Thyroid gland (tissue), 4 donors: ENCODE measurements at regions not wholly inside any gene's neighbourhood (a gene's known extent, or its start where the extent isn't known, plus 50 kb on each side); places are given as distances from the start of the nearest gene placed in this dataset.
A peak's percentile ranks its signal among the peaks of the same experiment; 100 is the strongest.

Experiments
- DNase-seq, 2 donors: peaks; one replicate each; pipeline ENCODE4 v3.0.0-alpha.2; 2019
- H3K27ac ChIP-seq, 3 donors: fragments of 200-600 bp; sonication (generic); 1 replicate in 2 of 3; 2 replicates in 1 of 3; pipeline ENCODE4 v1.5.1; 2016 to 2019; ENCODE audit warnings: mild to moderate bottlenecking in 1 of 3, moderate library complexity in 1 of 3
- H3K27me3 ChIP-seq: fragments of 200-600 bp; sonication (generic); one replicate; pipeline ENCODE4 v1.5.1; 2019
- H3K36me3 ChIP-seq, 2 donors: fragments of 200-600 bp; sonication (generic); one replicate each; pipeline ENCODE4 v1.5.1; 2016 to 2019
- H3K4me1 ChIP-seq, 2 donors: fragments of 200-600 bp; sonication (generic); one replicate each; pipeline ENCODE4 v1.5.1; 2017 to 2019
- H3K4me3 ChIP-seq, 3 donors: fragments of 200-600 bp; sonication (generic); replicated peaks in 1 of 3; 1 replicate in 2 of 3; 2 replicates in 1 of 3; pipeline ENCODE4 v1.5.1; 2016; ENCODE audit warnings: mild to moderate bottlenecking in 1 of 3
- H3K9me3 ChIP-seq: fragments of 200-600 bp; sonication (generic); one replicate; pipeline ENCODE4 v1.5.1; 2017
- POLR2A ChIP-seq, 2 donors: fragments of 450-650 bp; IDR thresholded peaks; one replicate each; pipeline ENCODE4 v1.6.1; 2017; ENCODE audit warnings: antibody characterized with exemption in 2 of 2, mild to moderate bottlenecking in 2 of 2, moderate library complexity in 1 of 2
- WGBS, 2 donors: methylation state at CpG; one replicate each; pipeline ENCODE4 v1.1.5; 2017; 5-methylcytosine and 5-hydroxymethylcytosine counted together
- intact Hi-C: fragments of 100-400 bp; cut with DNase I; formaldehyde crosslinking; loops from one replicate; pipeline ENCODE4 v1.15.1; 2023
- TF ChIP-seq, protein P1 (sequence below), 6 experiments: fragments of 200-600 bp in 3 of 6; fragments of 450-650 bp in 3 of 6; sonication (generic) in 3 of 6; IDR thresholded peaks; one replicate each; pipeline ENCODE4 v1.5.1; 2016 to 2019; ENCODE audit warnings: antibody characterized with exemption in 6 of 6, mild to moderate bottlenecking in 2 of 6, inconsistent platforms in 1 of 6, moderate library complexity in 1 of 6

DNA sequence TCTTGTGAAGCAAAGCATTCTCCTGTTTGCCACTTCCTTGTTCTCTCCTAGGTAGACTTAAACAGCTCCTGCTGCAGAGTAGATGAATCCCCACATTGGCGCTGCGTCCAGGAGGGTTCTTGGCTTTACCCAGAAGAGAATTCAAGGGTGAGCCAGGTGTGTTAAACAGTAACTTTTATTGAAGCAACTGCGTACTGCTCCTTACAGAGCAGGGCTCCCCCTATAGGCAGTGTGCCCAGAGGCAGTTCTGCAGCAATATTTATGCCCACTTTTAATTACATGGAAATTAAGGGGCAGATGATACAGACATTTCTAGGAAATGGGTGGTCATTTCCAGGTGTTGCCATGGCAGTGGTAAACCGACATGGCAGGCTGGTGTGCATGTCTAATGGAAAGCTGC is 987.6 kb upstream of the RBFOX1 start:
- TF ChIP-seq, protein P1, sequence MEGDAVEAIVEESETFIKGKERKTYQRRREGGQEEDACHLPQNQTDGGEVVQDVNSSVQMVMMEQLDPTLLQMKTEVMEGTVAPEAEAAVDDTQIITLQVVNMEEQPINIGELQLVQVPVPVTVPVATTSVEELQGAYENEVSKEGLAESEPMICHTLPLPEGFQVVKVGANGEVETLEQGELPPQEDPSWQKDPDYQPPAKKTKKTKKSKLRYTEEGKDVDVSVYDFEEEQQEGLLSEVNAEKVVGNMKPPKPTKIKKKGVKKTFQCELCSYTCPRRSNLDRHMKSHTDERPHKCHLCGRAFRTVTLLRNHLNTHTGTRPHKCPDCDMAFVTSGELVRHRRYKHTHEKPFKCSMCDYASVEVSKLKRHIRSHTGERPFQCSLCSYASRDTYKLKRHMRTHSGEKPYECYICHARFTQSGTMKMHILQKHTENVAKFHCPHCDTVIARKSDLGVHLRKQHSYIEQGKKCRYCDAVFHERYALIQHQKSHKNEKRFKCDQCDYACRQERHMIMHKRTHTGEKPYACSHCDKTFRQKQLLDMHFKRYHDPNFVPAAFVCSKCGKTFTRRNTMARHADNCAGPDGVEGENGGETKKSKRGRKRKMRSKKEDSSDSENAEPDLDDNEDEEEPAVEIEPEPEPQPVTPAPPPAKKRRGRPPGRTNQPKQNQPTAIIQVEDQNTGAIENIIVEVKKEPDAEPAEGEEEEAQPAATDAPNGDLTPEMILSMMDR (IDR thresholded peaks at IDR 0.05): no peak
- TF ChIP-seq POLR2A (IDR thresholded peaks at IDR 0.05): no peak
- WGBS, 2 donors: 90 to 94% methylated on average over 4 of the region's 4 CpGs
- H3K27me3 ChIP-seq: no peaks in the 10 kb centered on the region
- intact Hi-C loops: no loop called here
- no peaks in the 10 kb centered on the region for H3K9me3 ChIP-seq
- no peaks in the 10 kb centered on the region for H3K4me1 ChIP-seq
- H3K36me3 ChIP-seq: no peaks in the 10 kb centered on the region
- no peak overlapping the region for H3K4me3 ChIP-seq
- no peak overlapping the region for H3K27ac ChIP-seq
- no peak for DNase-seq

DNA sequence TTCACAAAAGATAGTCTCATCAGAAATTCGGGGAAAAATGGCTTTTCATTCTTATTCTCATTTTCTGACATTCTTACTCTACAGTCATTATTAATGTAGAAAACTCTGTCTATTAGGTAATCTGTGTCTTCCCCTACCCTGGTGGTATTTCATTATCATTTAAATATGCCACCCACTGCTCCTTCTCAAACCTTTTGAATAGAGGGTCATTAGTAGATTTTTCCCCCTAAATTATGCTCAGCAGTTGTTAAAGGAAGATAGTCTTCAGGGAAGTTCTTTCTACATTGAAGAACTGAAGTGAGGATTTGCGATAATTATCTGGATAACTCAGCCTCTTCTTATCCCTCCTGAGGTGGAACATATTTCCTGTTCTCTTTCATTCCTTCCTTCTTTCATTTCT is 989.5 kb upstream of the RBFOX1 start:
- Histone ChIP-seq H3K9me3 (no peaks in the 10 kb centered on the region), H3K4me3 (no peak overlapping the region), H3K36me3 (no peaks in the 10 kb centered on the region), H3K27me3 (no peaks in the 10 kb centered on the region), H3K4me1 (no peaks in the 10 kb centered on the region), H3K27ac (no peak overlapping the region)
- TF ChIP-seq, protein P1 (IDR thresholded peaks at IDR 0.05): no peak
- no peak for TF ChIP-seq POLR2A (IDR thresholded peaks at IDR 0.05)
- no peak for DNase-seq
- intact Hi-C loops: no loop called here
- WGBS, 2 donors: 24% methylated on average over 2 of the region's 2 CpGs

DNA sequence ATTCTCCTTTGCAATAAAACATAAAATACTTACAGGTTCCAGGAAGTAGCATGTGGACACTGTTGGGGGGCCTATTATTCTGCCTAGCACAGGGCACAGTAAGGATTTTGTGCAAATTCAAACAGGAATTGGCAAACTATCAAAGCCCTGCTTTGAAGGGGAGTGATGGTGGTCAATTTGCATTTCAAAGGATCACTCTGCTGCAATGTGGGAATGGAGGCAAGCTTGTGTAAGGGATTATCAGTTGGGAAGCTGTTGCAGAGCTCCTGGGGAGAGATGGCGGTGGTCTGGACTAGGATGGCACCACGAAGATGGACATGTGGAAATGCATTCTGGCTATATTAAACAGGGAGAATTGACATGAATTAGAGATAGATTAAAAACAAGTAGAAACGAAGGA is 990.7 kb upstream of the RBFOX1 start:
- no peaks in the 10 kb centered on the region for H3K36me3 ChIP-seq
- no peak overlapping the region for H3K27ac ChIP-seq
- no peak overlapping the region for H3K4me3 ChIP-seq
- no peak for DNase-seq
- H3K4me1 ChIP-seq: no peaks in the 10 kb centered on the region
- intact Hi-C loops: no loop called here
- no peaks in the 10 kb centered on the region for H3K9me3 ChIP-seq
- TF ChIP-seq, protein P1 (IDR thresholded peaks at IDR 0.05): no peak
- TF ChIP-seq POLR2A (IDR thresholded peaks at IDR 0.05): no peak
- WGBS, 2 donors: 39 to 55% methylated on average over 3 of the region's 3 CpGs
- no peaks in the 10 kb centered on the region for H3K27me3 ChIP-seq

DNA sequence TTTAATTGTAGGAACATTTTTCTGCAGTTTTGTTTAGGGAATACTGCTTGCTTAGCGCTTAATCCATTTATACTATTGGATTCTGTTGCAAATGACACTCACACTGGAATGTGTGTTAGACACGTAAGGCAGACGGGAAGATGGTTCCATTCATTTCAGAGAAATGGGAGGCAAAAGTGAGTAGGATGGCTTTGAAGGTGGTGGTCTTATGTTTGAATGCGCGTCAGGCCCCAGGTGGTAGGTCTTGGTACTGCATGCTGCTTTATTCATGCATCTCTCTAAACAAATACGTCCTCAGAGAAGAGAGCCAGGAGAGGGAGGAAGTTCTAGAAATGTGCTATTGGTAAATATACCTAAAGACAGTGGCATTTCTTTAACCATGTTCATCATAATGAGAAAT is 997.6 kb upstream of the RBFOX1 start:
- H3K9me3 ChIP-seq: no peaks in the 10 kb centered on the region
- no peaks in the 10 kb centered on the region for H3K4me1 ChIP-seq
- H3K27me3 ChIP-seq: no peaks in the 10 kb centered on the region
- H3K4me3 ChIP-seq: no peak overlapping the region
- TF ChIP-seq POLR2A (IDR thresholded peaks at IDR 0.05): no peak
- TF ChIP-seq, protein P1 (IDR thresholded peaks at IDR 0.05): peak in 2 of 6 experiments; percentile 21 to 24
- whole genome bisulfite sequencing, 2 donors: 62 to 69% methylated on average over 6 of the region's 6 CpGs
- intact Hi-C loops: no loop called here
- H3K36me3 ChIP-seq: no peaks in the 10 kb centered on the region
- H3K27ac ChIP-seq: no peak overlapping the region
- DNase-seq: no peak

DNA sequence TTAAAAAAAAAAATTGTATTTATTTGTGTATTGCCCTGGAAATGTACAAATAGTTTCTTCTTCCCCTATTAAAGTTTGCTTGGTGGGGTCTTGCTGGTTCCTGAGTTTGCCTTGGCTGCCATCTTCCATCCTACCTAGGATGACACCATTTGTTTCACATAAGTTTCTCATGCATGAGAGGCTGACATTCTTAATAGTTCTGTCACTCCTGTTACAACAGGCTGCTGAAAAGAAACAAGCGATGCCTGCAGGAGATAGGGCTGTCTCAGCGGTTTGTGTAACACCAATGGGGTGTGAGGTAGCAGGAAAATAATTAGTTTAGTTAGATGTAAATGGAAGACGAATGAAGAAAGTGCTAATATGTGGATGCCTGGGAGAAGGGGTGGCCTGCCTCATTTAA is 1000.9 kb upstream of the RBFOX1 start:
- H3K4me1 ChIP-seq: no peaks in the 10 kb centered on the region
- no peak overlapping the region for H3K4me3 ChIP-seq
- WGBS, 2 donors: 56 to 58% methylated on average over 3 of the region's 3 CpGs
- H3K9me3 ChIP-seq: no peaks in the 10 kb centered on the region
- no peak overlapping the region for H3K27ac ChIP-seq
- TF ChIP-seq POLR2A (IDR thresholded peaks at IDR 0.05): no peak
- TF ChIP-seq, protein P1 (IDR thresholded peaks at IDR 0.05): no peak
- intact Hi-C loops: no loop called here
- no peak for DNase-seq
- no peaks in the 10 kb centered on the region for H3K27me3 ChIP-seq
- H3K36me3 ChIP-seq: no peaks in the 10 kb centered on the region
